Left colon (tissue), 2 donors: ENCODE measurements at regions not wholly inside any gene's neighbourhood (a gene's known extent, or its start where the extent isn't known, plus 50 kb on each side); places are given as distances from the start of the nearest gene placed in this dataset.

Experiments
- ATAC-seq: fragments of 200-7000 bp; cut with Tn5 transposase; one replicate; pipeline ENCODE4 v1.9.1; 2020; ENCODE audit warnings: mild to moderate bottlenecking, moderate library complexity
- DNase-seq, 2 donors: peaks; one replicate each; pipeline ENCODE4 v3.0.0-alpha.2; 2020
- intact Hi-C, 2 donors: fragments of 100-400 bp; cut with DNase I in 1 of 2; cut with micrococcal nuclease in 1 of 2; formaldehyde crosslinking; loops; one replicate each; pipeline versions ENCODE4 v1.11.2 to v1.14.0; 2022; cut with DNase I, micrococcal nuclease
- donor health status: DM: no; HTN: no; CAD: no.
- donor health status: DM: yes; HTN: yes; CAD: no.

DNA sequence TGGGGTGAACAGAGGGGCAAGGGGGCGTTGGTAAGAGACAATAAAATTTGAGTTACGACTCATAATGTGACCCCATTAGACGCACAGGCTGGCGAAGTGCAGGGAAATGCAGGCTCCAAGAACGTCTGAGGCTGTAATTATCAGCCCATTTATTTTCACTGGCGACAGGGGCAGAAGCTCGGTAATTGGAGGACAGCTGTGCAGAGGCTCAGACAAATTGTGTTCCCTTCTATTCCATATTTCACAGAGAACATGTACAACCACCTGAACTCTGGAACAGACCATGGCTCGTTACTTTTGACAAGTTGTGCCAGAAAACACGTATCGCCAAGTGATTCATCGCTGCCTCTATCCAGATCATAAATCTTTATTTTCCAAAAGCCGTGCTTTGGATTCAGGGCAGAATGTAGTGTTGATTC, 137.3 kb upstream of the FRMD4A start:
- intact Hi-C loops: no loop called here
- DNase-seq (no peak), ATAC-seq (no peak)

DNA sequence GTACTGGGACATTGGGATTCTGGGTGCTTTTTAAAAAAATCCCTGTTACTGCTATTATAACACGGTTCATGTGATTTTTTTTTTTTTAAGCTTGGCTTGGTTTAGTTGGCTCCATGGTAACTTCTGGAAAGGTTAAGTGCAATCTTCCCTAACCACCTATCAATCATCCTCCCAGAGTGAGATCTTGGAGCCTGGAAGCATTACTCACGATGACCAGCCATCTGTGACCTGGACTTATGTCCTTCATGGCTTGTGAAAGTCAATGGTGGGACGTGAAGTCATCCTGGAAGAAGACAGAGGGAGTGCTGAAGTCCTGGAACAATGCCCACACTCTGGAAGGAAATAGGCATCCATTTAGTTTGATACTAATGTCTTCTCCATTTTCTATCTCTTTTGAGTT, 135.5 kb upstream of the FRMD4A start:
- no peak for ATAC-seq
- DNase-seq: no peak

DNA sequence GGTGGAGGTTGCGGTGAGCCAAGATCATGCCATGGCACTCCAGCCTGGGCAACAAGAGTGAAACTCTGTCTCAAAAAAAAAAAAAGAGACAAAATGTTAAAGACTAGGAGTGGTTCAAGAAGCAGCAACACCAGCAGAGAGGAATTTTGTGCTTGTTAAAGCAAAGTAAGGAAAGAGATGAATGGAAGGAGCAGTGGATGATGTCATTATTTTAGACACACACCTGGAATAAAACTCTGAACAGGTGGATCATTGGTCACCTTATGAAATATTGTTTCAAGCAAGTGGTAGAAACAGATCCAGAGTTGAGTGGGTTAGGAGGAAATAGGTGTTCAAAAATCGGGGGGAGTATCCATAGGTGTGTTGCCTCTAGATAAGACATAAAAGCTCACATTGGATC, 129.7 kb upstream of the FRMD4A start:
- intact Hi-C loops: no loop called here
- ATAC-seq: no peak
- no peak for DNase-seq

More for the DNA sequence above, 135.5 kb upstream of the FRMD4A start:
- intact Hi-C loops: no loop called here

DNA sequence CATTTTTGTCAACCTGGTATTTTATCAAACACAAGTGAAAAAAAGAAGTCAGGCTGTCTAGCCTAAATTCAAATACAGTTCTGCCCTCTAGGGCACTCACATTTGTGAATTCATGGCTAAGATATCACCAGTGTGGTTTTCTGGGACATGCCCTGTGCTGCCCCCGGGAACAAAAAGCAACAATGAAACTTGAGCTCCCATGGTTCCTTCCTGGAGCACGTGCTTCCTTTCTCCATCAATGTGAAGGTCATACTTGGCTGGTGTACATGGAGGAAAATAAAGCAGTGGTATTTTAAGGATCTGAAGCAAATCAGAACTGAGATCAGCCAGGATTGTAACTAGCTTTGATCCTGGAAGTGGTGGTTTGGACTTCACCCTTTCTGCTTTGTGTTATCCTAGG, 128.9 kb upstream of the FRMD4A start:
- ATAC-seq (no peak), DNase-seq (no peak)
- intact Hi-C loops: no loop called here

DNA sequence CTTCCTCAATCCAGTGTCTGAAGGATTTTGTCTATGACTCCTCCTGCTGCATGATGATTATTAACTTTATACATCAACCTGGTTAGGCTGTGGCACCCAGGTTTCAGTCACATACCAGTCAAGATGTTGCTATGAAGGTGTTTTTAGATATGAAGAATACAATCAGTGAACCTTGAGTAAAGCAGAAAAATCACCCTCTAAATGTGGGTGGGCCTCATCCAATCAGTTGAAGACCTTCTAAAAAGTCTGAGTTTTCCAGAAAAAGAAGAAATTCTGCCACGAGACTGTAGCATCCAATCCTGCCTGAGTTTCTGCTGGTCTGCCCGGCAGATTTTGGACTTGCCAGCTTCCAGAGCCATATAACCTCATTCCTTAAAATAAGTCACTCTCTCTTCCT, 126.1 kb upstream of the FRMD4A start:
- intact Hi-C loops: no loop called here
- DNase-seq (no peak), ATAC-seq (no peak)

DNA sequence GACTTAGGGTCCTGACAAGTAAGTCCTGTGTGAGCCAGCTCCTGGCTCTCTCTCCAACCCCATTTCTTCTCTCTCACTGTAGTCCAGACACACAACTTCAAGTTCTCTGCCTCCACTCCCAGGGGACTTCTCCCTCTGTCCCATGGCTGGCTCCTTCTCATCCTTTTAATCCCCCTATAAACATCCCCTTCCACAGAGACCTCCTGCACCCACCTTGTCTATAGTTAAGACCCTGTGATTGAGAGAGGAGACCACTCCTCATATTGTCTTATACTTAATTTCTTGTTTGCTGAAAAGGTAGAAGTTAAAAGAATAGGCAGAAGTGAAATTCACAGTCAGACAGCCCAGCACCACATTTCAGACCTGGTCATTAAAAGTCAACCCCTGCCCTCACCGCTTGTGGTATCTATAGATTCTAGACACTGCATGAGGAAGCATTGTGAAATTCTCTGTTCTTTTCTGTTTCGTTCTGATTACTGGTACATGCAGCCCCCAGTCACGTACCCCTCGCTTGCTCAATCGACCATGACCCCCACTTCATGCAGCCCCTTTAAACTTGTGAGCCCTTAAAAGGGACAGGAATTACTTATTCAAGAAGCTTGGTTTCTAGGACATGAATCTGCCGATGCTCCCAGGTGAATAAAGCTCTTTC, 125.6 kb upstream of the FRMD4A start:
- no peak for ATAC-seq
- intact Hi-C loops: no loop called here
- DNase-seq: no peak

DNA sequence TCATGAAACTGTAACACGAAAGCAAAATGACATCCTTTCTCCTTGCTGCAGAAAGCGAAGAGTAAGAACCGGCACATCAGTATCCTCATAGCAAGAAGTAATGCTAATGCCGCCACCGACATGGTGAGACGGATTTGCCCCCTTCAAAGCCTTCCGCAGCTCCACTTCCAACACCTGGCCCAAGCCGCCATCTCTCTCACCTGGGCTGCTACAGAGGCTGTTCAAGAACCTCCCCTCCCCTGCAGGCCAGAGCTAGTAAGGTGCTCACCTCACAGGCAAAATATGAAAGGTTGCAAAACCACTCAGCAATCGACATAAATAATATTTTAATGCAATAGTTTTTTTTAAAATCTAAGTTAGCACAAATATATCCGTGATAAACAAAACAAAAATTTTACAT, 123.9 kb upstream of the FRMD4A start:
- intact Hi-C loops: no loop called here
- no peak for DNase-seq
- ATAC-seq: no peak

DNA sequence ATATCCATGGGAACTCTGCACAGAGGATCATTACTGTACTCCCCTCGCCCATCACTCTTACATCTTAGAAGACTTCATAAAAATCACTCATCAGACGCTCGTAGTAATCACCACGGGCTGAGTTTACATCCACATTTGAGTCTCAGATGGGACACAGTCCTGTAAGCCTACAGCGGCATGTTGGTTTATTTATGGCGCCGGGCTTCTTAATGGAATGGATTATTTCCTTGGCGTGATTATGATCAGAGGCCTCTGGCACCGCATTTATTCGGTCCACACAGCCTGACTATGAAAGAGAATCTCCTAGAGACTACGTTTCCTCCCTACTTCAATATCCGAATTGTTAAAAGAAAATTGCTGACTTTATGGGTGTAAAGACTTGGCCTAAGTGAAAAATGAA, 123.5 kb upstream of the FRMD4A start:
- DNase-seq (no peak), ATAC-seq (no peak)
- intact Hi-C loops: no loop called here

DNA sequence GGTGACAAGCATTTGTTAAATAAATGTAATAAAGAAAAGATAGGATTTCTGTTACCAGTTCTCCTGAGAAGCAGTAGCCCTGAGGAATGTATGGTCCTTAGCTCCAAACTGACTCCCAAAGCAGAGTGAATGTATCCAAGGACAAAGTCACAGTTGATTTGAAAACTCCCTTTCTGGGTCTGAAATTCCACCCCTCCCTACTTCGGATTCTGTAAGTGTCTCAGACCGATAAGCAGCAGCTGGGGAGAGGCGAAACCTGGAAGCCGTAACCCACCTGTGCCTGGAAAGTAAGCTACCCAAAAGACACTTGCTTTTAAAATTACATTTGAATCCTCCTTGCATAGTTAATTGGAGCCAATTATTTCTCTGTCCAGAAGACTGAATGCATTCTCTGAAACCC, 122.9 kb upstream of the FRMD4A start:
- intact Hi-C loops: no loop called here

DNA sequence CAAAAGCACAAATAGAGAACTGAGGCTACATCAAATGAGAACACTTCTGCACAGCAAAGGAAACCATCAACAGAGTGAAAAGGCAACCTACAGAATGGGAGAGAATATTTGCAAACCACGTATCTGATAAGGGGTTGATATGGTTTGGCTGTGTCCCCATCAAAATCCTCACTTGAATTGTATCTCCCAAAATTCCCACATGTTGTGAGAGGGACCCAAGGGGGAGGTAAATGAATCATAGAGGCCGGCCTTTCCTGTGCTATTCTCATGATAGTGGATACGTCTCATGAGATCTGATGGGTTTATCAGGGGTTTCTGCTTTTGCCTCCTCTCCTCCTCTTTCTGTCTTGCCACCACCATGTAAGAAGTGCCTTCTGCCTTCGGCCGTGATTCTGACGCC, 120.6 kb upstream of the FRMD4A start:
- intact Hi-C loops: no loop called here
- no peak for DNase-seq
- no peak for ATAC-seq

More for the DNA sequence above, 122.9 kb upstream of the FRMD4A start:
- ATAC-seq (no peak), DNase-seq (no peak)

DNA sequence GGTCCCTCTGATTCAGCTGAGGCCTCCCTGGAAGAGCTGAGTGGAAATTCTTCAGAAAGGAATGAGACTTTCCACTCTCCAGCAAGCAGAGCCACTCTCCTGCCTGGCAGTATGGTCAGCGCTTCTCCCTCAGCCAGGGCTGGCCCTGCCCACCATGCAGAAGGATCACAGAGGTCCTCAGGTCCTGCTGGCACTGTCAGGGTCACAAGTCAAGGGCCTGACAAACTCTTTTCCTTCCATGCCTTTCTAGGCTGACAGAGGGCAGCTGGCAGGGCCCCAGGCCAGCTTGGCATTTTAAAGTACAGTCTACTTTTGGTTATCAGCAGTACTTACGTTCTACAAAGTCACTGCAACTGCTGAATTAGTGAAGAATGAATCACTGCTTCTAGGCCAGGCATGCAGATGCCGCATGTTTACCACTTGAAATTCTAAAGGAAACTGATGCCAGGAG, 119.3 kb upstream of the FRMD4A start:
- DNase-seq (no peak), ATAC-seq (no peak)
- intact Hi-C loops: no loop called here

DNA sequence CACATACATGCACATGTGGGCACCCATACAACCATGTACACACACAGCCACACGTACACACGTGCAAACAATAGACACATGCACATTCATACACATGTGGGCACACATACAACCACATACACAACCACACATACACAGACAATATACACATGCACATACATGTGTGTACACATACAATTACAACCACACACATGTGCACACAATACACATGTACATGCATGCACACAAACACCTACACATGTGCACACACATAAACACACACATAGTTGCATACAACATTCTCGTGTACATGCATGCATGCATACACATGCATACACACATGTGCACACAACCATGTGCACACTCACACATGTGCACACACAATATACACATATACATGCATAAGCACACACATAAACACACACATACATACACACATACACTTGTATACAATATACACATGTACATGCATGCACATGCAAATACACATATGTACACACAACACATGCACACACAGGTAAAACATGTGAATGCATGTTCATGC, 118.6 kb upstream of the FRMD4A start:
- ATAC-seq (no peak), DNase-seq (no peak)
- intact Hi-C loops: no loop called here

DNA sequence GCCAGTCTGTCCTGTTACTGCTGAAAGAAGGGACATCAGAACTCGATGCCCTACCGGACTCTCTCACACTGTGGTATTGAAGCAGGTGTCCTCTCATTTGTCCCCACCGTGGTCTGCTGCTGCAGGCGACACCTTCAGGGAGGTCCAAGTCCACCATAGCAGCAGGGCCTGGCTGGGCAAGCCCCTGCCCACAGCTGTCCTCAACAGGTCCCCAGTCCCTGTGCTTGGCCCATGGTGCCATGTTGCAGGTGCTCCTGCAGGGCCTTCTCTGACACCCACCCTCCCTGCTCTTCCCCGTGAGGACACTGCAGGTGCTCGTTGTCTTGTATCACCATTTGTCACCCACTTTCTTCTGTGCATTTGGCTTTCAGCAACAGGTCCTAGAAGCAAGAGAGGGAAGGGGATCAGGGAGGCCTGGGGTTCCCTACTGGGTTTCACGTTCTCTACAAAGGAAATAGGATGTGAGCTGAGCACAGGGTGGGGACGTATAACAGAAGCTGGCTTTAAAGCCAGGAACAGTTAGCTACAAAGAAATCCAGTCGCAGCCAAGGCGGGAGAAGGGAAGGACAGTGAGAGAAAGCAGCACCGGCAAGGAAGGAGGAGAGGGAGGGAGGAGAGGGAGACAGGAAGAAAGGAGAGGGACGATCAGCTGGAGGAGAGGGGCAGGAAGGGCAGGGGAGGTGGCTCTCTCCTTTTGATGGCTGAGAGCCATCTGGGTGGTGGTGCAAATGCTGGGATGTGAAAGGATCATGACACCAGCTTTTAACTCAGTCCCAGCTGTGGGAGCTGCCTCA, 117.7 kb upstream of the FRMD4A start:
- ATAC-seq: no peak
- intact Hi-C loops: no loop called here
- DNase-seq: no peak

DNA sequence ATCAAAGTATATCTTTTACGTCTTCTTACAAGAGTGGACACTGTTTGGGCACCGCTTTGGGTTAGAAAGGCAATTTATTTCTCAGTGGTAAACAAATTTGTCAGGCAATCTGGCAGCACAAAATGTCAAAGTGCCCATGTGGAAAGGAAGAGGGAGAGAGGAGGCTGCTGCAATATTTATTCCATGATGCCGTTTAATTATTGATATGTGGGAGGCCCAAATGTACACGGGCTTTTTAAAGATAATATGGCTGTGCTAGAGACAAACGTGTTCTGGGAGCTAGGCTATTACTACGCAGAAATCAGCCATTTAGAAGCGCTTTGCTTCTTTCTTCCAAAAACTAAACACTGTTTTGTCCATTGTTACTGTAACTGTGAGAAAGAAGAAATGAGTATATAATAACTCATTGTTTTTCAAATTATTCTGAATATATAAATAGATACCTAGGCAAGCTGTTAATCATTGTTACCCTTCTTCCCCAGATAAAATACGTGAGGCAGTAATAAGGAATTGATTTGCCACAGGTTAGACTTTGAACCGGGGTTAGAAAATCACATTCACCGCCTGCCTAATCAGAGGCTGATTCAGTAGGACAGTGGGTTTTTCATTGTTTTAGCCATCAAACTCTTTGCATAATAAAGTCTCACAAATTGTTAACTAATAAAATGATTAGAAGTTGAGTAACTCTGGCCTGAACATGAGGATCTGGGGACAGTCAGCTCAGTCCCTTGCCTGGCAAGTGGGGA, 116.5 kb upstream of the FRMD4A start:
- DNase-seq (no peak), ATAC-seq (no peak)
- intact Hi-C loops: no loop called here

DNA sequence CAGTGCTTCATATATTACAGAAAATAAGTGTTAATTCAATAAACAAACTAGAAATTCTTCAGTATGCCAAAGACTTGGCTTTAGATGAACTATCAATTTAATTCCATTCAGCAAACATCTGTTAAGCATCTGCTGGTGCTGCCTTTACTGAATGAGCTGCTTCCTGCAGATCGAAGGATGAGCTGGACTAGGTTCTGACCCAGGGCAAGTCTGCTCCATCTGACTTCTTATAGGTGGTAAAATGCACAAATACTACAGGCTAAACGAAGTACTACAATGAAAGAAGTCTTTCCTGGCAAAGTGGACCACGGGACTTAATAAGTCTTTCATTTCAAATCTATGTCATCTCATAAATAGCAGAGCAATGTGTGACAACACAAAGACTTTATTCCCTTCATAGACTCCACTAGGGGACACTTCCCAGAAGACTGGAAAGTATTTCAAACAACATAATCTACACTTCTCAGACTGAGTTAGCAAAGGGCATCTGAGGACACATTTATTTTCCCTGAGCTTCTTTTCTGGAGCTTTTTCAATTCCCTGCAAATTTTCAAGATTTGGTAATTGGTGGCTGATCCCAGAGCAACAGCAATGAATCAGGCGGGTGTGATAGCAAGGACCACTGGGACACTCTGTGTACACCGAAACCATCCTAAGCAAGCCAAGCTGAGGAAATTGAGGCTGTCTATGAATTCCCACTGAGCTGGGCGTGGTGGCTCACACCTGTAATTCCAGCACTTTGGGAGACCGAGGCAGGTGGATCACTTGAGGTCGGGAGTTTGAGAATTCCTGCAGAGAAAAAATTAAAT, 108.9 kb upstream of the FRMD4A start:
- intact Hi-C loops: no loop called here
- ATAC-seq: no peak

DNA sequence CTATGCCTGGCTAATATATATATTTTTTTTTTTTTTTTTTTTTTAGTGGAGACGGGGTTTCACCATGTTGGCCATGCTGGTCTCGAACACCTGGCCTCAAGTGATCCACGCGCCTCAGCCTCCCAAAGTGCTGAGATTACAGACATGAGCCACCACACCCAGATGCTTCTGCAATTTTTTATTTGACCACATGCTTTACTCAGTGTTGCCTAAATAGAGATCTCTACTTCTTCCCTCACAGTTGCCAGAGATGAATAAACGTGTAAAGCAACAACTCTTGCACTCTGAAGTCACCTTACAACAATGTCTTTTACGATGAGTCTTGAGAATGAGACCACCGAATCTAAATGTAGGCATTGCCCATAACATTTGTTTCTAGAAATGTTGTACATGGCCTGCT, 107.9 kb upstream of the FRMD4A start:
- intact Hi-C loops: no loop called here
- ATAC-seq (no peak), DNase-seq (no peak)

More for the DNA sequence above, 108.9 kb upstream of the FRMD4A start:
- DNase-seq: no peak

DNA sequence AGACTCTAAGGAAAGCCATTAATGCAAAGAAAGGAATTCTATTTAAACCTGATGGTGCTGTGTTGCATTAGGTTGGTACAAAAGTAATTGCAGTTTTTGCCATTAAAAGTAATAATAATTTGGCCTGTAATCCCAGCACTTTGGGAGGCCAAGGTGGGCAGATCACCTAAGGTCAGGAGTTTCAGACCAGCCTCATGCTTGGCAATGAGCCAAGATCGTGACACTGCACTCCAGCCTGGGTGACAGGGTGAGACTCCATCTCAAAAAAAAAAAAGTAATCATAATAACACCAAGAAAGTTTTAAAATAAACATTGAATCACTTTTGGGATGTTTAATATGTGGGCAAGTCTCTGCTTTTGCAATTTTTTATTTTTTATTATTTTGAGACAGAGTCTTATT, 107.3 kb upstream of the FRMD4A start:
- intact Hi-C loops: no loop called here
- no peak for ATAC-seq
- no peak for DNase-seq

DNA sequence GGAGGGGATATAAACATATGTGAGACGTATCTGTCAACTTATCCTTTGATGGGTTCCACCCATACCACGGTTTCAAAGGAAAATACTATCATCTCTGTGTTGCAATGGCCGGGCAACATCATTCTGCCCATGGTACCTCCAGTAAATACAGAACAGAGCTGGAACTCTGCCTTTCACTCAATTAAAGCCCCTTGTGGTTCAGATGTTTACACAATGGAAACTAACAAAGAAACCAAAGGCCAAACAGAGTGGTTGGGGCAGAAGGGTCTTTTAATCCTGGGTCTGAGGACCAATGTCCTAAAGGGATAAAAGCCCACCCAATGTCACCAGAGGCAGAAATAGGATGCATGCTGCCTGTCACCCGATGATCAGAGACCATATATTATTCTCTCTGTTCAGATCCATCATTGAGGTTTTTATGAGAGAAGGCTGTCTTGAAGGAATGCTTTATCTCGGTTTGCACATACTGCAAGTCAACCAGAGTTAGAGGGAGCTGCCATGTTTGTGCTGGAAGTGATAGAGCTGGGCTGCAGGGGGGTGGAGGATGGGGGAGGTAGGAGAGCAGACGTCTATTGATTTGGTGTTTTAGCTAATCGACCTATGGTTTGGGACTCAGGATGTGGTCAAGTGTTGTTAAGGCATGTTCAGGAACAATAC, 105.4 kb upstream of the FRMD4A start:
- no peak for DNase-seq
- no peak for ATAC-seq
- intact Hi-C loops: no loop called here

DNA sequence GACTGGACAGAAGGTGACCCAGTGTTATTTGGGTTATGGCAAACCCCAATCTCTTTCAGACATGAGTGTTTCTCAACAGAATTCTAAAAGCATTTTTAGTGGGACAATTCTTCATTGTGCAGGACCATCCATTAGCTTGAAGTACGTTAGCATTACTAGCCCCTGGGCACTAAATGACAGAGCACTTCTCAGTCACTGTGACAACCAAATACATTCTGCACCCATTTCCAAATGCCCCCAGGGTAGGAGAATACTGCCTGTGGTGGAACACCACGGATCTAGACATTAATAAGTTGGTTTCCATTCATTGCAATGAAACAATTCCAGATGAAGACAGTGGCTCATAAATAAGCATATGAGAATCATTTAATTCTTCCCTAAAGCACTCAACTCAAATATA, 102.4 kb upstream of the FRMD4A start:
- DNase-seq (no peak), ATAC-seq (no peak)
- intact Hi-C loops: no loop called here
